ENCODE measurements at regions not wholly inside any gene's neighbourhood (a gene's known extent, or its start where the extent isn't known, plus 50 kb on each side); places are given as distances from the start of the nearest gene placed in this dataset.

GRCh38 chr4:55184600-55185523 lies 59.5 kb upstream of the KDR start:
- TF ChIP-seq EP300 (conservative IDR thresholded peaks at IDR 0.05; ENCODE audit: poor library complexity, severe bottlenecking) (no peak), TAF1 (IDR thresholded peaks at IDR 0.05; ENCODE audit: low read depth) (no peak), RAD21 (conservative IDR thresholded peaks at IDR 0.05) (no peak), MXI1 (conservative IDR thresholded peaks at IDR 0.05; ENCODE audit: poor library complexity, severe bottlenecking) (no peak), EZH2 (IDR thresholded peaks at IDR 0.05; ENCODE audit: borderline replicate concordance, insufficient read depth, low read length, poor library complexity, severe bottlenecking) (no peak)
- TF ChIP-seq, protein P1, sequence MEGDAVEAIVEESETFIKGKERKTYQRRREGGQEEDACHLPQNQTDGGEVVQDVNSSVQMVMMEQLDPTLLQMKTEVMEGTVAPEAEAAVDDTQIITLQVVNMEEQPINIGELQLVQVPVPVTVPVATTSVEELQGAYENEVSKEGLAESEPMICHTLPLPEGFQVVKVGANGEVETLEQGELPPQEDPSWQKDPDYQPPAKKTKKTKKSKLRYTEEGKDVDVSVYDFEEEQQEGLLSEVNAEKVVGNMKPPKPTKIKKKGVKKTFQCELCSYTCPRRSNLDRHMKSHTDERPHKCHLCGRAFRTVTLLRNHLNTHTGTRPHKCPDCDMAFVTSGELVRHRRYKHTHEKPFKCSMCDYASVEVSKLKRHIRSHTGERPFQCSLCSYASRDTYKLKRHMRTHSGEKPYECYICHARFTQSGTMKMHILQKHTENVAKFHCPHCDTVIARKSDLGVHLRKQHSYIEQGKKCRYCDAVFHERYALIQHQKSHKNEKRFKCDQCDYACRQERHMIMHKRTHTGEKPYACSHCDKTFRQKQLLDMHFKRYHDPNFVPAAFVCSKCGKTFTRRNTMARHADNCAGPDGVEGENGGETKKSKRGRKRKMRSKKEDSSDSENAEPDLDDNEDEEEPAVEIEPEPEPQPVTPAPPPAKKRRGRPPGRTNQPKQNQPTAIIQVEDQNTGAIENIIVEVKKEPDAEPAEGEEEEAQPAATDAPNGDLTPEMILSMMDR (IDR thresholded peaks at IDR 0.05; ENCODE audit: poor library complexity, severe bottlenecking) = no peak

Measured in neural cell (in vitro differentiated cells).